PFSK-1 (cell line): ENCODE measurements at regions not wholly inside any gene's neighbourhood (a gene's known extent, or its start where the extent isn't known, plus 50 kb on each side); places are given as distances from the start of the nearest gene placed in this dataset.

Source experiments
- FOXP2 ChIP-seq: optimal IDR thresholded peaks from 2 replicates; pipeline ENCODE3; 2011; ENCODE audit warnings: borderline replicate concordance, control low read depth, inconsistent platforms; ENCODE audit not compliant: insufficient read depth; ENCODE audit errors: extremely low read length, extremely low read depth
- POLR2AphosphoS5 ChIP-seq: IDR thresholded peaks from 2 replicates; pipeline ENCODE4 v1.6.1; 2012; ENCODE audit warnings: low read depth, mild to moderate bottlenecking, control low read depth, low read length, moderate library complexity
- SIN3A ChIP-seq: IDR thresholded peaks from 2 replicates; pipeline ENCODE4 v1.6.1; 2012; ENCODE audit warnings: mild to moderate bottlenecking, low read length, moderate library complexity, borderline replicate concordance; ENCODE audit not compliant: insufficient read depth
- TAF1 ChIP-seq: IDR thresholded peaks from 2 replicates; pipeline ENCODE4 v1.6.1; 2012; ENCODE audit warnings: low read length, control low read depth, borderline replicate concordance; ENCODE audit not compliant: insufficient read depth
- TF ChIP-seq, protein P1 (sequence below), 2 experiments: IDR thresholded peaks; 2 replicates each; pipeline versions ENCODE4 v1.6.1 to v1.8.0; 2011 to 2012; ENCODE audit warnings: low read depth in 2 of 2, low read length in 2 of 2, control low read depth in 1 of 2, inconsistent platforms in 1 of 2, mild to moderate bottlenecking in 1 of 2, moderate library complexity in 1 of 2; ENCODE audit not compliant: insufficient read depth in 1 of 2

DNA sequence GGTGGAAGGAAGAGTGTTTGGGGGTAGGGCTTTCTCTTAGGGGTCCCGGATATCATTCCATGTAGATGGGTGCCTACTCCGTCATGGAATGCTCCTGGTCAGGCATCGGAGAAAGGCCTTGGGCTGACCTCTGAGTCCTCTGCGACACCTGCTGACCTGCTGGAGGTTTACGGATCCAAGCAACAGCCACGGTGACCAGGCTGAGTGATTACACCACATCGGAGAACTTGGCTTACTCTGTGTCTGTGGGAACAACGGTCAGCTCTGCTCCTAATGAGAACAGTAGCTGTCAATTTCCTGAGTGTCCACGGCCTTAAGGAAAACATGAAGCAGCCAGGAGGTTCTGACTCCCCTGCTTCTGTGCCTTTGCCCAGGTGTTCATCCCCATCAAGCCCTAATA lies 73.2 kb downstream of the TNP1 start:
- TF ChIP-seq TAF1 (no peak), POLR2AphosphoS5 (no peak), FOXP2 (no peak)

DNA sequence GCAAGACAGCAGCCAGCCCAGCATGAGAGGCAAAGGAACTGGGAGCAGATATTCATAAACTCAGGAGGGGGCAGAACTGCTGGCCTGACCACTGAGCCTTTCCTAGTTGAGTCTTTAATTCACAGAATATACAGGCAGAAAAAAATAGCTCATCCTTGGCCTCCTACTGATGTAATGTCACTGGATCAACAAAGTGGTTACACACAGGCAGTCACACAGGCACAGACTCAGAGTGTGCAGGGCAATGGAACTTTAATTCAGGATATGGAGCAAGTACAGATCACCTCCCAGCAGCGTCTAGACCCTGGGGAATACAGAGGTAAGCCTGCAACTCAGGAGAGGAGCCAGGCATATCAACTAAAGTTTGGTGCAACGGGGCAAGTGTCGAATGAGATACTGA lies 75.4 kb downstream of the TNP1 start:
- TF ChIP-seq, protein P1, sequence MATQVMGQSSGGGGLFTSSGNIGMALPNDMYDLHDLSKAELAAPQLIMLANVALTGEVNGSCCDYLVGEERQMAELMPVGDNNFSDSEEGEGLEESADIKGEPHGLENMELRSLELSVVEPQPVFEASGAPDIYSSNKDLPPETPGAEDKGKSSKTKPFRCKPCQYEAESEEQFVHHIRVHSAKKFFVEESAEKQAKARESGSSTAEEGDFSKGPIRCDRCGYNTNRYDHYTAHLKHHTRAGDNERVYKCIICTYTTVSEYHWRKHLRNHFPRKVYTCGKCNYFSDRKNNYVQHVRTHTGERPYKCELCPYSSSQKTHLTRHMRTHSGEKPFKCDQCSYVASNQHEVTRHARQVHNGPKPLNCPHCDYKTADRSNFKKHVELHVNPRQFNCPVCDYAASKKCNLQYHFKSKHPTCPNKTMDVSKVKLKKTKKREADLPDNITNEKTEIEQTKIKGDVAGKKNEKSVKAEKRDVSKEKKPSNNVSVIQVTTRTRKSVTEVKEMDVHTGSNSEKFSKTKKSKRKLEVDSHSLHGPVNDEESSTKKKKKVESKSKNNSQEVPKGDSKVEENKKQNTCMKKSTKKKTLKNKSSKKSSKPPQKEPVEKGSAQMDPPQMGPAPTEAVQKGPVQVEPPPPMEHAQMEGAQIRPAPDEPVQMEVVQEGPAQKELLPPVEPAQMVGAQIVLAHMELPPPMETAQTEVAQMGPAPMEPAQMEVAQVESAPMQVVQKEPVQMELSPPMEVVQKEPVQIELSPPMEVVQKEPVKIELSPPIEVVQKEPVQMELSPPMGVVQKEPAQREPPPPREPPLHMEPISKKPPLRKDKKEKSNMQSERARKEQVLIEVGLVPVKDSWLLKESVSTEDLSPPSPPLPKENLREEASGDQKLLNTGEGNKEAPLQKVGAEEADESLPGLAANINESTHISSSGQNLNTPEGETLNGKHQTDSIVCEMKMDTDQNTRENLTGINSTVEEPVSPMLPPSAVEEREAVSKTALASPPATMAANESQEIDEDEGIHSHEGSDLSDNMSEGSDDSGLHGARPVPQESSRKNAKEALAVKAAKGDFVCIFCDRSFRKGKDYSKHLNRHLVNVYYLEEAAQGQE (IDR thresholded peaks at IDR 0.05; ENCODE audit: insufficient read depth in 1 of 2, low read depth in 2 of 2, low read length in 2 of 2): no peak
- TF ChIP-seq FOXP2 (no peak), TAF1 (no peak), SIN3A (no peak), POLR2AphosphoS5 (no peak)

DNA sequence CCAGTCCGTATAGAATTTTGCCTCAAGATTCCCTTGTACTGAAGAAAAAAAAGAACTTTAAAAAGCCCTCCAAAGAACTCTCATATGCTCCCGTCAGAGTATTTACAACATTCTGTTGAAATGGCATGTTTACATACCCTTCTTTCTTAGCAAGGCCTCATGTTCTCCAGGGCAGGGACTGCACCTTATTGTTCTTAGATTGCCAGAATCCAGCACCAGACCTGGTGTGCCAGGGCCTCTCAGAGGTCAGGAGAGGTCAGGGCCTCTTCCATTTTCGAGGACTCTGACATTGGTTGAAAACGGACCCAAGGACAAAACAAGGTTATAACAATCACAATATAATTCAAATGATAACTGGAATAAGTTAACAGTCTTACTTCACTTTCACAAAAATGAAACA lies 78.2 kb downstream of the TNP1 start:
- no peak for TF ChIP-seq FOXP2
- no peak for TF ChIP-seq TAF1
- TF ChIP-seq, protein P1 (IDR thresholded peaks at IDR 0.05; ENCODE audit: insufficient read depth in 1 of 2, low read depth in 2 of 2, low read length in 2 of 2): no peak

DNA sequence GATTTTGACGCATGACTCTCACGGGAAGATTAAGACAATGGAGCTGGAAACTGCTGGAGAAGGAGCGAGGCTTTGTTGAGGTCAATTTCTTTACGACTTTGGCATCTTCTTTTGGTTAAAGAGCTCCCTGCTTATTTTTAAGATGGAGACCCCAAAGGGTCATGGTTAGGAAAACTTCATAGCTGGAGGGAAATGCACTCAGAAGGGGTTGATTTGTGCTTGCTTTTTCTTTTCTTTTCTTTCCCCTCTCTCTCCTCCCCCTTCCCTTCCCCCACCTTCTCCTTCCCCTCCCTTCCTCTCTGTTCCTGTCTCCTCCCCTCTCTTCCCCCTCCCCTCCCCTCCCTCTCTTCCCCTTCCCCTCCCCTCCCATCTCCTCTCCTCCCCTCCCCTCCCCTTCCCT lies 79.0 kb downstream of the TNP1 start:
- TF ChIP-seq, protein P1 (IDR thresholded peaks at IDR 0.05; ENCODE audit: insufficient read depth in 1 of 2, low read depth in 2 of 2, low read length in 2 of 2): no peak
- TF ChIP-seq FOXP2 (no peak), POLR2AphosphoS5 (no peak), TAF1 (no peak), SIN3A (no peak)

DNA sequence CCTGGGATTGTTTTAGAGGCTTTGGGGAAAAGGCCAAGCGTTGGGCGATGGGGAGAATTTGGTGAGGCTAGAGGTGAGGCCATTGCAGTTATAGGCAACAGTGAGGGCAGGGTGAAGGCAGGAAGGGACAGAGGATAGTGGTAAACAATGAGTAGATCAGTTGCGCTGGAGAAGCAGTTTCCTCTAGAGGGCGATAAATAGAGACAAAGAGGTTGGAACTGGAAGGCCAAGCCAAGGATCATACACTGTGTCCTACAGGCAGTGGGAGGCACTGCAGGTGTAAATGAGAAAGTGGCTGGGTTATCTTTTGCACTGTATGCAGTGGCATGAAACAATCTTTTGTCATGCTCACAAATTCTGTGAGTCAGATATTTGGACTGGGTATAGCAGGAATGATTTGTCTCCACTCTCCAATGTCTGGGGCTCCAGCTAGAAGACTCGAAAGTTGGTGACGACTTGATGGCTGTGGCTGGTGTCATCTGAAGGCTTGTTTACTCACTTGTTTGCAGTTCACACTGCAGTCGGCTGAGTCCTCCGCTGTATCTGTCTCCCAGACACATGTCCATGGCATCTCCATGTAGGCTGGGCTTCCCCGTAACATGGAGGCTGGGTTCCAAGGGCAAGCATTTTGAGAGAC lies 82.1 kb downstream of the TNP1 start:
- TF ChIP-seq SIN3A: no peak
- no peak for TF ChIP-seq FOXP2
- TF ChIP-seq POLR2AphosphoS5: no peak

DNA sequence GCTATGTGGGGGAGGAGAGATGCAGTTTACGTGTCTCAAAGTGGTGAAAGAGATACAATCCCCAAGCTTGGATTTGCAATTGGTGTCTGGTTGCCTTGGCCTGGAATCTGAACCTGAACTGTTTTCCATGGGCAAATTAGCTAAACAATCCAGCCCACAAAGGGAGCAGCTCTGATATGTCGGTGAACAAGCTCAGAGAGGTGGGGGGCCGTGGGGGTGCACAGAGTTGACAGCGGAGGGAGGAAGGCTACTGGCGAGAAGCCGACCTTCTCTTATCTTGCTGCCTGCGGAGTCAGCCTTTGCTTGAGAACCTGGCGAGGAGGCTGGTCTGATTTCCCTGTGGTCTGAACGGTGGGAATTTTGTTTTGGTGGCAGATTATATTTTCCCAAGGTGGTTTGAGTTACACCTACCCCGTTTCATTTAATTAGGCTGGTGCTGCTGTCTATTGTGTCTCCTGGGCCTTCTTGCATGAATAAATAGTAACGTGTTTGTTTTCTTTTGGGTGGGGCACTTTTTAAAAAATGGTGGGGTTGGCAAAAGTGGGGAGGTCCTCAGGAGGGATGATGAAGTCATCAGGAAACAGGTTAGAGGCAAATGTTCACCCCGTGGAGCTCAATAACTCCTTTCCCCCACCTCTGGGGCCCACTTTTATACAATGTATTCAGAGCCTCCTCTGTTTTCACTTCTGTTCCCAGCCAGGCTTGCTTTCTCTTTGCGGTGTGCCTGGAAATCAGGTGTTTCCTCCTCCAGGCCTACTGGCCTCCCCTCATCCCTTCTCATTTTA lies 80.9 kb upstream of the IGFBP5 start:
- TF ChIP-seq SIN3A (no peak), FOXP2 (no peak), POLR2AphosphoS5 (no peak), TAF1 (no peak)
- TF ChIP-seq, protein P1 (IDR thresholded peaks at IDR 0.05; ENCODE audit: insufficient read depth in 1 of 2, low read depth in 2 of 2, low read length in 2 of 2): no peak
